Neural cell (in vitro differentiated cells): ENCODE measurements at regions not wholly inside any gene's neighbourhood (a gene's known extent, or its start where the extent isn't known, plus 50 kb on each side); places are given as distances from the start of the nearest gene placed in this dataset.

Source experiments
- H2AFZ ChIP-seq: fragments of 200-600, 300-800 bp; sonication (generic), shearing (Covaris generic); 2 replicates; pipeline ENCODE4 v1.6.0; 2014; ENCODE audit warnings: low read depth, mild to moderate bottlenecking, antibody characterized with exemption, low read length, moderate library complexity
- H3F3A ChIP-seq: fragments of 200-600 bp; shearing (Covaris generic); 2 replicates; pipeline ENCODE4 v1.6.1; 2016; ENCODE audit warnings: mild to moderate bottlenecking, moderate library complexity, mixed read lengths, antibody characterized with exemption, low read length; ENCODE audit not compliant: insufficient read depth, poor library complexity, severe bottlenecking
- H3K27ac ChIP-seq: fragments of 200-600, 300-800 bp; sonication (generic), shearing (Covaris generic); 2 replicates; pipeline ENCODE4 v1.5.1; 2014; ENCODE audit warnings: mild to moderate bottlenecking, low read length, moderate library complexity
- H3K27me3 ChIP-seq: fragments of 300-800, 200-600 bp; sonication (generic), shearing (Covaris generic); 2 replicates; pipeline ENCODE4 v1.6.0; 2014; ENCODE audit warnings: mild to moderate bottlenecking, low read depth, low read length, moderate library complexity; ENCODE audit not compliant: insufficient read depth
- H3K36me3 ChIP-seq: fragments of 300-800, 200-600 bp; sonication (generic), shearing (Covaris generic); 2 replicates; pipeline ENCODE4 v1.5.1; 2014; ENCODE audit warnings: mild to moderate bottlenecking, antibody characterized with exemption, low read length, moderate library complexity; ENCODE audit not compliant: insufficient read depth
- H3K4me2 ChIP-seq: fragments of 300-800, 200-600 bp; sonication (generic), shearing (Covaris generic); 2 replicates; pipeline ENCODE4 v1.6.0; 2014; ENCODE audit warnings: mild to moderate bottlenecking, low read length
- H3K4me3 ChIP-seq: fragments of 300-800, 200-600 bp; sonication (generic), shearing (Covaris generic); 2 replicates; pipeline ENCODE4 v1.5.1; 2014; ENCODE audit warnings: mild to moderate bottlenecking, low read length, moderate library complexity
- H3K79me2 ChIP-seq: fragments of 200-600 bp; shearing (Covaris generic); replicated peaks from 2 replicates; pipeline ENCODE4 v1.6.0; 2014; ENCODE audit warnings: mild to moderate bottlenecking, low read length, moderate library complexity; ENCODE audit not compliant: insufficient read depth
- H3K9ac ChIP-seq: fragments of 300-800, 200-600 bp; sonication (generic), shearing (Covaris generic); 2 replicates; pipeline ENCODE4 v1.6.1; 2016; ENCODE audit warnings: mild to moderate bottlenecking, low read length, mixed read lengths
- H3K9me2 ChIP-seq: fragments of 200-600 bp; shearing (Covaris generic); 2 replicates; pipeline ENCODE4 v1.6.1; 2016; ENCODE audit warnings: mild to moderate bottlenecking, low read length, mixed read lengths; ENCODE audit not compliant: insufficient read depth
- H3K9me3 ChIP-seq: fragments of 200-600, 300-800 bp; sonication (generic), shearing (Covaris generic); 2 replicates; pipeline ENCODE4 v1.6.1; 2016; ENCODE audit warnings: mild to moderate bottlenecking, mixed run types, low read length, moderate library complexity, mixed read lengths
- H4K20me1 ChIP-seq: fragments of 200-600 bp; shearing (Covaris generic); 2 replicates; pipeline ENCODE4 v1.6.1; 2016; ENCODE audit warnings: mild to moderate bottlenecking, mixed run types; ENCODE audit not compliant: insufficient read depth
- EP300 ChIP-seq: fragments of 450-650 bp; conservative IDR thresholded peaks from 2 replicates; pipeline ENCODE4 v1.6.1; 2014; ENCODE audit warnings: antibody characterized with exemption, mild to moderate bottlenecking, moderate library complexity; ENCODE audit not compliant: poor library complexity, severe bottlenecking
- EZH2 ChIP-seq: fragments of 200-600, 300-800 bp; shearing (Covaris generic), sonication (generic); IDR thresholded peaks from 2 replicates; pipeline ENCODE4 v1.6.1; 2014; ENCODE audit warnings: antibody characterized with exemption, low read length, borderline replicate concordance, mild to moderate bottlenecking; ENCODE audit not compliant: insufficient read depth, poor library complexity, severe bottlenecking
- MXI1 ChIP-seq: fragments of 450-650 bp; conservative IDR thresholded peaks from 2 replicates; pipeline ENCODE4 v1.6.1; 2014; ENCODE audit warnings: antibody characterized with exemption, mild to moderate bottlenecking; ENCODE audit not compliant: poor library complexity, severe bottlenecking
- POLR2AphosphoS5 ChIP-seq: IDR thresholded peaks from 2 replicates; pipeline ENCODE4 v1.6.1; 2012
- RAD21 ChIP-seq: fragments of 450-650 bp; conservative IDR thresholded peaks from 2 replicates; pipeline ENCODE4 v1.6.1; 2014; ENCODE audit warnings: antibody characterized with exemption, mild to moderate bottlenecking, moderate library complexity
- REST ChIP-seq: IDR thresholded peaks from 2 replicates; pipeline ENCODE4 v1.6.1; 2012; ENCODE audit warnings: borderline replicate concordance
- SMC3 ChIP-seq: fragments of 450-650 bp; conservative IDR thresholded peaks from 2 replicates; pipeline ENCODE4 v1.6.1; 2014; ENCODE audit warnings: antibody characterized with exemption, mild to moderate bottlenecking, moderate library complexity; ENCODE audit not compliant: poor library complexity
- TAF1 ChIP-seq: IDR thresholded peaks from 2 replicates; pipeline ENCODE4 v1.6.1; 2012; ENCODE audit warnings: low read depth
- TF ChIP-seq, protein P1 (sequence below): fragments of 450-650 bp; IDR thresholded peaks from 2 replicates; pipeline ENCODE4 v1.5.1; 2014; ENCODE audit warnings: antibody characterized with exemption, mild to moderate bottlenecking, moderate library complexity; ENCODE audit not compliant: poor library complexity, severe bottlenecking

- H3F3A ChIP-seq: no peaks in the 10 kb centered on the region
- no peak overlapping the region for H3K27ac ChIP-seq
- H3K9me2 ChIP-seq: no peaks in the 10 kb centered on the region
- H3K9me3 ChIP-seq: no peaks in the 10 kb centered on the region
- no peaks in the 10 kb centered on the region for H3K79me2 ChIP-seq
- H2AFZ ChIP-seq: no peak overlapping the region
- H3K27me3 ChIP-seq: no peaks in the 10 kb centered on the region
- H3K9ac ChIP-seq: no peak overlapping the region
- TF ChIP-seq EZH2: no peak
- TF ChIP-seq MXI1: no peak
- TF ChIP-seq POLR2AphosphoS5: no peak
- TF ChIP-seq REST: no peak
- TF ChIP-seq TAF1: no peak
- TF ChIP-seq EP300: no peak
- no peak for TF ChIP-seq RAD21
- TF ChIP-seq, protein P1, sequence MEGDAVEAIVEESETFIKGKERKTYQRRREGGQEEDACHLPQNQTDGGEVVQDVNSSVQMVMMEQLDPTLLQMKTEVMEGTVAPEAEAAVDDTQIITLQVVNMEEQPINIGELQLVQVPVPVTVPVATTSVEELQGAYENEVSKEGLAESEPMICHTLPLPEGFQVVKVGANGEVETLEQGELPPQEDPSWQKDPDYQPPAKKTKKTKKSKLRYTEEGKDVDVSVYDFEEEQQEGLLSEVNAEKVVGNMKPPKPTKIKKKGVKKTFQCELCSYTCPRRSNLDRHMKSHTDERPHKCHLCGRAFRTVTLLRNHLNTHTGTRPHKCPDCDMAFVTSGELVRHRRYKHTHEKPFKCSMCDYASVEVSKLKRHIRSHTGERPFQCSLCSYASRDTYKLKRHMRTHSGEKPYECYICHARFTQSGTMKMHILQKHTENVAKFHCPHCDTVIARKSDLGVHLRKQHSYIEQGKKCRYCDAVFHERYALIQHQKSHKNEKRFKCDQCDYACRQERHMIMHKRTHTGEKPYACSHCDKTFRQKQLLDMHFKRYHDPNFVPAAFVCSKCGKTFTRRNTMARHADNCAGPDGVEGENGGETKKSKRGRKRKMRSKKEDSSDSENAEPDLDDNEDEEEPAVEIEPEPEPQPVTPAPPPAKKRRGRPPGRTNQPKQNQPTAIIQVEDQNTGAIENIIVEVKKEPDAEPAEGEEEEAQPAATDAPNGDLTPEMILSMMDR: no peak
- TF ChIP-seq SMC3: no peak
- no peak overlapping the region for H3K4me3 ChIP-seq
- no peak overlapping the region for H3K4me2 ChIP-seq
- no peaks in the 10 kb centered on the region for H3K36me3 ChIP-seq
- H4K20me1 ChIP-seq: no peaks in the 10 kb centered on the region
Observed at GRCh38 chr2:128562471-128563347, 244.0 kb upstream of the HS6ST1 start.

GRCh38 chr2:128563348-128563687 is 244.7 kb upstream of the HS6ST1 start:
- H3K27ac ChIP-seq: no peak overlapping the region
- H3K36me3 ChIP-seq: no peaks in the 10 kb centered on the region
- H3K4me3 ChIP-seq: no peak overlapping the region
- no peak overlapping the region for H3K4me2 ChIP-seq
- H3K9ac ChIP-seq: no peak overlapping the region
- no peaks in the 10 kb centered on the region for H3K9me3 ChIP-seq
- no peaks in the 10 kb centered on the region for H3K79me2 ChIP-seq
- H2AFZ ChIP-seq: no peak overlapping the region
- H3K27me3 ChIP-seq: no peaks in the 10 kb centered on the region
- no peak for TF ChIP-seq RAD21
- TF ChIP-seq EZH2: no peak
- no peak for TF ChIP-seq POLR2AphosphoS5
- no peak for TF ChIP-seq MXI1
- no peak for TF ChIP-seq TAF1
- no peak for TF ChIP-seq SMC3
- TF ChIP-seq, protein P1: no peak
- TF ChIP-seq REST: no peak
- no peak for TF ChIP-seq EP300
- no peaks in the 10 kb centered on the region for H4K20me1 ChIP-seq
- no peaks in the 10 kb centered on the region for H3K9me2 ChIP-seq
- H3F3A ChIP-seq: no peaks in the 10 kb centered on the region
